Immature natural killer cell (primary cell): ENCODE measurements at regions not wholly inside any gene's neighbourhood (a gene's known extent, or its start where the extent isn't known, plus 50 kb on each side); places are given as distances from the start of the nearest gene placed in this dataset.

Experiments
- DNase-seq, 3 donors: peaks; one replicate each; pipeline ENCODE4 v3.0.0; 2022; ENCODE audit warnings: mixed read lengths in 1 of 3
- H3K27ac Mint-ChIP-seq, 6 donors: one replicate each; pipeline ENCODE4 v1.8.0; 2020; ENCODE audit warnings: mixed read lengths in 6 of 6, mild to moderate bottlenecking in 5 of 6, inconsistent platforms in 4 of 6, moderate library complexity in 3 of 6
- H3K27me3 Mint-ChIP-seq, 3 donors: one replicate each; pipeline ENCODE4 v1.8.0; 2020 to 2021; ENCODE audit warnings: low read depth in 3 of 3, mild to moderate bottlenecking in 3 of 3, mixed read lengths in 3 of 3, moderate library complexity in 3 of 3, inconsistent platforms in 1 of 3
- H3K36me3 Mint-ChIP-seq, 3 donors: one replicate each; pipeline ENCODE4 v1.8.0; 2020; ENCODE audit warnings: mixed read lengths in 3 of 3, inconsistent platforms in 2 of 3, mild to moderate bottlenecking in 2 of 3
- H3K4me1 Mint-ChIP-seq, 2 donors: one replicate each; pipeline ENCODE4 v1.8.0; 2020; ENCODE audit warnings: inconsistent platforms in 2 of 2, mild to moderate bottlenecking in 2 of 2, mixed read lengths in 2 of 2, moderate library complexity in 1 of 2
- H3K4me3 Mint-ChIP-seq, 5 donors: one replicate each; pipeline ENCODE4 v1.8.0; 2020; ENCODE audit warnings: mild to moderate bottlenecking in 5 of 5, mixed read lengths in 5 of 5, inconsistent platforms in 3 of 5, moderate library complexity in 3 of 5
- H3K9me3 Mint-ChIP-seq, 6 donors: one replicate each; pipeline ENCODE4 v1.8.0; 2020; ENCODE audit warnings: mild to moderate bottlenecking in 6 of 6, mixed read lengths in 6 of 6, inconsistent platforms in 4 of 6, moderate library complexity in 3 of 6

- Mint-ChIP-seq H3K27me3 (peaks cover 0 to 2% (median 0%) of the 10 kb centered on the region in 3 donors), H3K4me3 (no peak overlapping the region), H3K36me3 (no peaks in the 10 kb centered on the region), H3K4me1 (no peaks in the 10 kb centered on the region), H3K9me3 (peaks cover 4 to 25% (median 15%) of the 10 kb centered on the region in 6 donors), H3K27ac (no peak overlapping the region)
- no peak for DNase-seq
These were observed 1347.0 kb downstream of the EPHA7 start for GRCh38 chr6:92072387-92072786.

GRCh38 chr6:92069781-92070180 lies 1349.6 kb downstream of the EPHA7 start:
- Mint-ChIP-seq H3K9me3 (peaks cover 3 to 15% (median 8%) of the 10 kb centered on the region in 6 donors), H3K36me3 (no peaks in the 10 kb centered on the region), H3K27ac (no peak overlapping the region), H3K4me3 (no peak overlapping the region), H3K4me1 (no peaks in the 10 kb centered on the region), H3K27me3 (peaks cover 0 to 2% (median 0%) of the 10 kb centered on the region in 3 donors)
- no peak for DNase-seq

DNA sequence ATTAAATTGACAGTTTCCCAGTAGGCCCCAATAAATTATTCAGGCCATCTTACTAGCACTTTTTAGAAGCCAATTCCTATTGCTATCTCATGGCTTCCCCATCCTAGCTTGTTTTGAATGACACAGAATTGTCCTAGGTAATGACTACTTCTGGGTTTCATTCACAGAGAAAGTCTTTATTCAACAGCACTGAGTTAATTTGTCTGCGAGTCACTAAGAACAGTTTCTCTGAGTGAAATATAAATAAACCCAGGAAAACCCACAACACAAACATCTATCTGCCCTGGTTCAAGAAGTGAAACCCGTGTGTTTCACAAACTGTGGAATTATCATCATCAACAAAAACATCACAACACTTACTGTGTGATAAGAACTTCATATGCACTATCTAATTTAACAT lies 1366.8 kb downstream of the EPHA7 start:
- peaks cover 8 to 25% (median 10%) of the 10 kb centered on the region in 6 donors for H3K9me3 Mint-ChIP-seq
- no peaks in the 10 kb centered on the region for H3K27me3 Mint-ChIP-seq
- no peak for DNase-seq
- H3K27ac Mint-ChIP-seq: no peak overlapping the region
- no peaks in the 10 kb centered on the region for H3K4me1 Mint-ChIP-seq
- H3K36me3 Mint-ChIP-seq: no peaks in the 10 kb centered on the region
- H3K4me3 Mint-ChIP-seq: no peak overlapping the region

DNA sequence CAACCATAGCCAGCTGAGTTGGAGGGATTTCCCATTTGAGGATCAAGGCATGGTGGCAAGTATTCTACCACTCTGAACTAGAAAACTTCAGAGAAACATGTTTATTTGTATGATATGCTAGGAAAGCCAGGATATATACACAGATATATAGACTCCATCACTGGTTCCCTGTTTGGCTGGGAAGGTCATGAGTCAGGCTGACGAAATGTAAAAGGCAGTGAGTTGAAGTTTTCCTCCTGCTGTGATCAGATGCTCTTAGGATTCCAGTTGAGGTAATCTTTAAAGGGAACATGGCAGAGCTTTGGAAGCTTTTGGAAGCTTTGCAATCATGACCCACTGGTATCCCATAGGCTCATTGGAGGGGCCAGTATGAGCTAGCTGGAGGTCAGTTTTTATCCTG lies 1369.1 kb downstream of the EPHA7 start:
- DNase-seq: no peak
- no peaks in the 10 kb centered on the region for H3K27me3 Mint-ChIP-seq

GRCh38 chr6:92047860-92048259 lies 1371.5 kb downstream of the EPHA7 start:
- DNase-seq: no peak
- no peaks in the 10 kb centered on the region for H3K4me1 Mint-ChIP-seq

More for the DNA sequence above, 1369.1 kb downstream of the EPHA7 start:
- H3K4me1 Mint-ChIP-seq: no peaks in the 10 kb centered on the region
- H3K4me3 Mint-ChIP-seq: no peak overlapping the region
- H3K36me3 Mint-ChIP-seq: no peaks in the 10 kb centered on the region
- H3K27ac Mint-ChIP-seq: no peak overlapping the region
- H3K9me3 Mint-ChIP-seq: peaks cover 3 to 16% (median 9%) of the 10 kb centered on the region in 6 donors

DNA sequence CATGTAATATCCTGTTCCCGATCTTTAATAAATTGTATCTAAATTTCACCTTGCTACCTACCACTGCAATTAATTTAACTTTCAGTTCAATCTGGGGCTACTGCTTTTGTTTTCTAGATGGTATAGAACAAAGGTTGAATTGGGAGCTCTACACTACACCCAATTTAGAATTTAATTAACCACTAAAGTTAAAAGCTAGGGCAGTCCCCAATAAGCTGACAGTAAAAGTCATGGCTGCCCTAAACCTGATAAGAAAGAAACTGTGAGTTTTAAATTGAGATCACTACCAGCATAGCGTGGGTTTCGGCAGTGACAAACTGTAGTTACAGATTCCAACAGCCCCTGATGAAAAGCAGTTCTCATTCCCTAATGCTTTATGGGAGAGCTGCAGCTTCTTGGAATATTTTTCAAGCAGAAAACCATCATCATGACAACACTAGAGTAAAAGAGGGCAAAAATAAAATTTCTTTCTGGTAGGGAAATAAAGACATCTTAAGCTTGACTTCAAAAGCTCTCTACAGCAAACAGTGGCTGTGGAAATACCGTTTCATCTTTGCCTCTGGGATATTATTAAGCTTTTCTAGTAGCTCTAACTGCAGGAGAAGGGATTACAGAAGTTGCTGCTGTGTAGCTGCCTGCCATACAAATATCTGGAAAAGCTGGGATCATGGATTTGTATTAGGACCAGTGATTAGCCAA lies 1372.1 kb downstream of the EPHA7 start:
- Mint-ChIP-seq H3K27me3 (no peaks in the 10 kb centered on the region), H3K9me3 (peaks cover 2 to 25% (median 15%) of the 10 kb centered on the region in 6 donors), H3K4me1 (no peaks in the 10 kb centered on the region), H3K36me3 (peaks cover 0 to 3% (median 0%) of the 10 kb centered on the region in 3 donors), H3K4me3 (no peak overlapping the region), H3K27ac (no peak overlapping the region)
- no peak for DNase-seq

More at GRCh38 chr6:92047860-92048259, 1371.5 kb downstream of the EPHA7 start:
- peaks cover 2 to 19% (median 11%) of the 10 kb centered on the region in 6 donors for H3K9me3 Mint-ChIP-seq
- H3K36me3 Mint-ChIP-seq: peaks cover 0 to 3% (median 0%) of the 10 kb centered on the region in 3 donors
- H3K27me3 Mint-ChIP-seq: no peaks in the 10 kb centered on the region
- no peak overlapping the region for H3K27ac Mint-ChIP-seq
- no peak overlapping the region for H3K4me3 Mint-ChIP-seq

DNA sequence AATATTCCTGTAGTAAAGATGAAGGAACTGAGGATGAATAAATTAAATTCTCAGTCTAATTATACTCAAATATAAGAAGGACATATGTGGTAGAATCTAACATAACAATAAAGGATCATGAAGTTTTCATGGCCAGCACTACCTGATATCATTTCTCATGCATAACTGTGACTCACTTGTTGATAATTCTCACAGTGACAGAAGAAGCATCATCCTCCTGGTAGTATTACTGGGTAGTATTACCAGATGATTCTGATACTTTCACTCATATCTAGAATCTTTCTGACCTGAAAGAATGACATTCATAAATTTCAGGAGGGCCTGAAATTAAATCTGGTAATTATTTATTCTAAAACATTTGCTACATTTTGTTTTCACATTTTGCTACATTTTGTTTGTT lies 1375.0 kb downstream of the EPHA7 start:
- H3K4me1 Mint-ChIP-seq: no peaks in the 10 kb centered on the region
- no peak overlapping the region for H3K27ac Mint-ChIP-seq
- no peak overlapping the region for H3K4me3 Mint-ChIP-seq
- peaks cover 0 to 26% (median 12%) of the 10 kb centered on the region in 6 donors for H3K9me3 Mint-ChIP-seq
- H3K36me3 Mint-ChIP-seq: peaks cover 0 to 6% (median 0%) of the 10 kb centered on the region in 3 donors
- no peaks in the 10 kb centered on the region for H3K27me3 Mint-ChIP-seq
- no peak for DNase-seq

GRCh38 chr6:92043777-92044176 lies 1375.6 kb downstream of the EPHA7 start:
- H3K4me1 Mint-ChIP-seq: no peaks in the 10 kb centered on the region
- H3K36me3 Mint-ChIP-seq: peaks cover 0 to 6% (median 0%) of the 10 kb centered on the region in 3 donors
- H3K9me3 Mint-ChIP-seq: peaks cover 0 to 26% (median 12%) of the 10 kb centered on the region in 6 donors
- H3K4me3 Mint-ChIP-seq: no peak overlapping the region
- H3K27me3 Mint-ChIP-seq: no peaks in the 10 kb centered on the region
- DNase-seq: no peak
- H3K27ac Mint-ChIP-seq: no peak overlapping the region

GRCh38 chr6:92026878-92027277 lies 1392.5 kb downstream of the EPHA7 start:
- H3K4me3 Mint-ChIP-seq: no peak overlapping the region
- H3K4me1 Mint-ChIP-seq: no peaks in the 10 kb centered on the region
- no peaks in the 10 kb centered on the region for H3K27me3 Mint-ChIP-seq
- H3K9me3 Mint-ChIP-seq: peaks cover 10 to 33% (median 19%) of the 10 kb centered on the region in 6 donors
- H3K27ac Mint-ChIP-seq: no peak overlapping the region
- DNase-seq: no peak
- peaks cover 0 to 2% (median 0%) of the 10 kb centered on the region in 3 donors for H3K36me3 Mint-ChIP-seq

DNA sequence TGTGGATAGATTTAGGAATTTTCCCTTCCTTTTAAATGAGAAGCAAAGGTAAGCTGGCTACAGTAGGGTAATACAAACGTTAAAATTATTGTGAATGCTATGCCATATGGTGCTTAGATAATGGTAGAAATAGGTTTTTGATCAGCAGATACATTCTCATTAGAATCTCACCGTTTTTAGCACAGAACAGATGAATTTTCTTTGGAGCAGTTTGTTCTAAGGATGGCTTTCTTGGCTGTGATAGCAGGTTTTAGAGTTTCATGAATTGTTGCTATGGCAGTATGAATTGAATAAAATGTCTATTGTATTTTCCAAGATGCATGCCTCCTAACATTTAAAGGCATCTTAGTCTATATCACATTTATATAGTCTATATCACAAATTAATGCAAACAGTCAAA lies 1394.5 kb downstream of the EPHA7 start:
- Mint-ChIP-seq H3K27ac (no peak overlapping the region), H3K4me3 (no peak overlapping the region), H3K4me1 (no peaks in the 10 kb centered on the region), H3K27me3 (no peaks in the 10 kb centered on the region), H3K9me3 (peaks cover 6 to 27% (median 11%) of the 10 kb centered on the region in 6 donors), H3K36me3 (no peaks in the 10 kb centered on the region)
- no peak for DNase-seq

DNA sequence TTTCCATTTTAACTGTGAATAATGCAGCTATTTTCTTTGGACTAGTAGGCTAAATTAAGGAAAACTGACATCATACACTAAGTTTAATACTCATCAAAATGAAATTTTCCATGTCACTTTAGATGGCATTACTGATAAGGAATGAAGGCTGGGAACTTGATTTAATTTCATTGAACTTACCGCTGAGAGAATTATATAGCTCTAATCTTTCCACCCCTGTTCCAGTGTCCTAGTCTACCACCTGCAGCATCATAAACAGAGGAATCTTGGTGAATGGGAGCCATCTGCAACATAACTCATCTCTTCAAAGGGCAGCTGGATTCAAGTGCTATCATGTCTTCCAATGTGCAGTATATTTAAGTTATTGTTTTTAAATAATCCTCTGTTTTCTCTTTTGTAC lies 1395.2 kb downstream of the EPHA7 start:
- no peak overlapping the region for H3K27ac Mint-ChIP-seq
- H3K36me3 Mint-ChIP-seq: no peaks in the 10 kb centered on the region
- DNase-seq: no peak
- no peaks in the 10 kb centered on the region for H3K4me1 Mint-ChIP-seq
- no peak overlapping the region for H3K4me3 Mint-ChIP-seq
- H3K27me3 Mint-ChIP-seq: no peaks in the 10 kb centered on the region
- H3K9me3 Mint-ChIP-seq: peaks cover 5 to 23% (median 9%) of the 10 kb centered on the region in 6 donors

- H3K4me1 Mint-ChIP-seq: no peaks in the 10 kb centered on the region
- no peak for DNase-seq
- H3K36me3 Mint-ChIP-seq: no peaks in the 10 kb centered on the region
- H3K4me3 Mint-ChIP-seq: no peak overlapping the region
- no peaks in the 10 kb centered on the region for H3K27me3 Mint-ChIP-seq
- no peak overlapping the region for H3K27ac Mint-ChIP-seq
- H3K9me3 Mint-ChIP-seq: peaks cover 5 to 25% (median 9%) of the 10 kb centered on the region in 6 donors
These were observed 1395.9 kb downstream of the EPHA7 start for GRCh38 chr6:92023410-92023966.

- no peak overlapping the region for H3K27ac Mint-ChIP-seq
- no peak overlapping the region for H3K4me3 Mint-ChIP-seq
- H3K36me3 Mint-ChIP-seq: peaks cover 0 to 4% (median 3%) of the 10 kb centered on the region in 3 donors
- peaks cover 11 to 41% (median 26%) of the 10 kb centered on the region in 6 donors for H3K9me3 Mint-ChIP-seq
- peaks cover 0 to 2% (median 0%) of the 10 kb centered on the region in 3 donors for H3K27me3 Mint-ChIP-seq
- no peak for DNase-seq
- no peaks in the 10 kb centered on the region for H3K4me1 Mint-ChIP-seq
These were observed 1407.6 kb downstream of the EPHA7 start for GRCh38 chr6:92011681-92012245.

DNA sequence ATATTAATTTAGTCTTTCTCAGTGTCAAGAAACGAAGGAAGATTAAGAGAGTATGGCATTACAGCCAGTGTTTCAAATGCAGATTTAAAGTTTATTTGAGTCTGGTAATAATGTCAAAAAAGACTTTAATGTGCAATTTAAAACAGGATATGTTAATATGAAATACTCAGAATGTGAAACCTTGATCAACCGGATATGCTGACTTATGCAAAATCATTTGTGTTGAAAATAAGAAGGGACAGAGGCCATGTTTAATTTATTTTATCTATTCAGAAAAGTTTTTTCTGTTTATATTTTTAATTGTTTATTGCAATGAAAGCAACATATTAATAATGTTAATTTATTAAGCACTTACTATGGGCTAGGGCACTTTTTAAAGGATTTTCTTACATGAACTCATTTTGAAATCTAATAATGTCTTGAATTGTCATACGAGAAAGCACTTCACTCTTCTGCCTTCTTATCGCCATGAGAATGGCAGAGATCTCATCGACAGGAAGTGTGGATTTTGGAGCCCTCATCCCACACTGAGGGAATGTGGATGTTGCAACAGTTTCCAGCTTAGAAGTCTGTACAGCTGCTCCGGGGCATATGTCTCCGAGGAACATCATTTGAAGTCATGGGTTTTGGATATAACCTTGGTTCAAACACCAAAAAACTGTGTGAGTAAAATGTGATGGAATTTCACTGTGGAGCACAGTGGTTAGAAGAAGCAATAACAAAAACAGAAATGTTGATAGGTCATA lies 1410.4 kb downstream of the EPHA7 start:
- peaks cover 0 to 2% (median 0%) of the 10 kb centered on the region in 3 donors for H3K27me3 Mint-ChIP-seq
- H3K36me3 Mint-ChIP-seq: peaks cover 0 to 3% (median 0%) of the 10 kb centered on the region in 3 donors
- H3K4me3 Mint-ChIP-seq: no peak overlapping the region
- no peak for DNase-seq
- no peaks in the 10 kb centered on the region for H3K4me1 Mint-ChIP-seq
- H3K27ac Mint-ChIP-seq: no peak overlapping the region
- H3K9me3 Mint-ChIP-seq: peaks cover 9 to 29% (median 17%) of the 10 kb centered on the region in 6 donors
